BLaER1 (cell line): ENCODE measurements at regions not wholly inside any gene's neighbourhood (a gene's known extent, or its start where the extent isn't known, plus 50 kb on each side); places are given as distances from the start of the nearest gene placed in this dataset.

Experiments used
- H3K27ac ChIP-seq: shearing (Covaris generic); formaldehyde crosslinking; 2 replicates; pipeline ENCODE4 v1.8.1; 2022
- H3K27me3 ChIP-seq: shearing (Covaris generic); formaldehyde crosslinking; 2 replicates; pipeline ENCODE4 v1.8.1; 2022
- H3K36me3 ChIP-seq: shearing (Covaris generic); formaldehyde crosslinking; 2 replicates; pipeline ENCODE4 v1.8.1; 2022
- H3K4me1 ChIP-seq: shearing (Covaris generic); formaldehyde crosslinking; 2 replicates; pipeline ENCODE4 v1.8.1; 2022
- H3K4me2 ChIP-seq: shearing (Covaris generic); formaldehyde crosslinking; 2 replicates; pipeline ENCODE4 v1.8.1; 2022
- H3K4me3 ChIP-seq: shearing (Covaris generic); formaldehyde crosslinking; 2 replicates; pipeline ENCODE4 v1.8.1; 2022
- H3K9ac ChIP-seq: shearing (Covaris generic); formaldehyde crosslinking; 2 replicates; pipeline ENCODE4 v1.8.1; 2022
- H3K9me3 ChIP-seq: shearing (Covaris generic); formaldehyde crosslinking; 2 replicates; pipeline ENCODE4 v1.8.1; 2022
- H4K20me1 ChIP-seq: shearing (Covaris generic); formaldehyde crosslinking; 2 replicates; pipeline ENCODE4 v1.8.1; 2022
- Cebpa-rat ChIP-seq: shearing (Covaris generic); IDR thresholded peaks from 2 replicates; pipeline ENCODE4 v1.8.1; 2022

GRCh38 chr12:89928467-89928866 lies 219.8 kb upstream of the ATP2B1 start:
- peaks cover 16% of the 10 kb centered on the region for H3K4me1 ChIP-seq
- no peak for TF ChIP-seq Cebpa-rat
- H3K36me3 ChIP-seq: no peaks in the 10 kb centered on the region
- H4K20me1 ChIP-seq: no peaks in the 10 kb centered on the region
- H3K27me3 ChIP-seq: no peaks in the 10 kb centered on the region
- H3K4me2 ChIP-seq: no peak overlapping the region
- no peak overlapping the region for H3K4me3 ChIP-seq
- H3K9ac ChIP-seq: no peak overlapping the region
- no peaks in the 10 kb centered on the region for H3K9me3 ChIP-seq
- H3K27ac ChIP-seq: no peak overlapping the region

- Histone ChIP-seq H3K36me3 (no peaks in the 10 kb centered on the region), H3K4me3 (no peak overlapping the region), H3K27me3 (no peaks in the 10 kb centered on the region), H3K27ac (peak overlapping the region; percentile 12; the same call in 1 of the 2 replicates), H3K9me3 (no peaks in the 10 kb centered on the region), H3K4me1 (peaks cover 16% of the 10 kb centered on the region), H3K4me2 (peak overlapping the region; percentile 56), H3K9ac (no peak overlapping the region), H4K20me1 (no peaks in the 10 kb centered on the region)
- TF ChIP-seq Cebpa-rat: no peak
Observed at GRCh38 chr12:89927226-89927698, 218.6 kb upstream of the ATP2B1 start.

GRCh38 chr12:89924191-89924590 lies 215.6 kb upstream of the ATP2B1 start:
- Histone ChIP-seq H3K4me2 (no peak overlapping the region), H3K9me3 (no peaks in the 10 kb centered on the region), H3K27me3 (no peaks in the 10 kb centered on the region), H4K20me1 (no peaks in the 10 kb centered on the region), H3K4me3 (no peak overlapping the region), H3K9ac (no peak overlapping the region), H3K27ac (no peak overlapping the region), H3K4me1 (peaks cover 16% of the 10 kb centered on the region), H3K36me3 (no peaks in the 10 kb centered on the region)
- TF ChIP-seq Cebpa-rat: no peak

GRCh38 chr12:89923091-89923490 lies 214.5 kb upstream of the ATP2B1 start:
- Histone ChIP-seq H3K9ac (no peak overlapping the region), H3K4me2 (no peak overlapping the region), H4K20me1 (no peaks in the 10 kb centered on the region), H3K4me3 (no peak overlapping the region), H3K9me3 (no peaks in the 10 kb centered on the region), H3K27me3 (no peaks in the 10 kb centered on the region), H3K4me1 (peaks cover 16% of the 10 kb centered on the region), H3K36me3 (no peaks in the 10 kb centered on the region), H3K27ac (no peak overlapping the region)
- no peak for TF ChIP-seq Cebpa-rat

- H3K4me1 ChIP-seq: no peaks in the 10 kb centered on the region
Observed at GRCh38 chr12:89920866-89921265, 212.2 kb upstream of the ATP2B1 start.

GRCh38 chr12:89919241-89919906 lies 210.7 kb upstream of the ATP2B1 start:
- Histone ChIP-seq H3K36me3 (no peaks in the 10 kb centered on the region), H3K4me1 (no peaks in the 10 kb centered on the region), H3K9me3 (no peaks in the 10 kb centered on the region), H3K27ac (no peak overlapping the region), H3K4me3 (no peak overlapping the region), H3K4me2 (no peak overlapping the region), H3K9ac (no peak overlapping the region), H4K20me1 (no peaks in the 10 kb centered on the region), H3K27me3 (no peaks in the 10 kb centered on the region)
- no peak for TF ChIP-seq Cebpa-rat

More at GRCh38 chr12:89920866-89921265, 212.2 kb upstream of the ATP2B1 start:
- H3K27me3 ChIP-seq: no peaks in the 10 kb centered on the region
- no peak overlapping the region for H3K27ac ChIP-seq
- H3K4me3 ChIP-seq: no peak overlapping the region
- no peak overlapping the region for H3K9ac ChIP-seq
- no peaks in the 10 kb centered on the region for H4K20me1 ChIP-seq
- H3K4me2 ChIP-seq: no peak overlapping the region
- no peaks in the 10 kb centered on the region for H3K9me3 ChIP-seq
- TF ChIP-seq Cebpa-rat: no peak
- no peaks in the 10 kb centered on the region for H3K36me3 ChIP-seq

- no peak for TF ChIP-seq Cebpa-rat
- Histone ChIP-seq H3K4me1 (no peaks in the 10 kb centered on the region), H3K9me3 (no peaks in the 10 kb centered on the region), H3K36me3 (no peaks in the 10 kb centered on the region), H3K27ac (no peak overlapping the region), H3K4me3 (no peak overlapping the region), H4K20me1 (no peaks in the 10 kb centered on the region), H3K27me3 (no peaks in the 10 kb centered on the region), H3K9ac (no peak overlapping the region), H3K4me2 (no peak overlapping the region)
Observed at GRCh38 chr12:89918172-89918846, 209.7 kb upstream of the ATP2B1 start.

- H3K27me3 ChIP-seq: no peaks in the 10 kb centered on the region
Observed at GRCh38 chr12:89909753-89910152, 201.1 kb upstream of the ATP2B1 start.

GRCh38 chr12:89907659-89908058 lies 199.0 kb upstream of the ATP2B1 start:
- no peaks in the 10 kb centered on the region for H3K36me3 ChIP-seq
- no peak overlapping the region for H3K9ac ChIP-seq
- H3K27me3 ChIP-seq: no peaks in the 10 kb centered on the region
- H4K20me1 ChIP-seq: no peaks in the 10 kb centered on the region
- no peaks in the 10 kb centered on the region; the same call in 1 of the 2 replicates for H3K9me3 ChIP-seq
- H3K27ac ChIP-seq: no peak overlapping the region
- H3K4me2 ChIP-seq: no peak overlapping the region
- no peaks in the 10 kb centered on the region for H3K4me1 ChIP-seq
- no peak for TF ChIP-seq Cebpa-rat
- H3K4me3 ChIP-seq: no peak overlapping the region

More at GRCh38 chr12:89909753-89910152, 201.1 kb upstream of the ATP2B1 start:
- Histone ChIP-seq H4K20me1 (no peaks in the 10 kb centered on the region), H3K27ac (no peak overlapping the region), H3K9me3 (no peaks in the 10 kb centered on the region; the same call in 1 of the 2 replicates), H3K9ac (no peak overlapping the region), H3K4me1 (no peaks in the 10 kb centered on the region), H3K4me2 (no peak overlapping the region), H3K4me3 (no peak overlapping the region), H3K36me3 (no peaks in the 10 kb centered on the region)
- TF ChIP-seq Cebpa-rat: no peak

GRCh38 chr12:89906824-89907223 lies 198.2 kb upstream of the ATP2B1 start:
- no peak overlapping the region for H3K4me2 ChIP-seq
- no peaks in the 10 kb centered on the region for H3K36me3 ChIP-seq
- H3K4me1 ChIP-seq: no peaks in the 10 kb centered on the region
- H3K27me3 ChIP-seq: no peaks in the 10 kb centered on the region
- no peaks in the 10 kb centered on the region for H3K9me3 ChIP-seq
- H3K4me3 ChIP-seq: no peak overlapping the region
- TF ChIP-seq Cebpa-rat: no peak
- no peak overlapping the region for H3K9ac ChIP-seq
- no peak overlapping the region for H3K27ac ChIP-seq
- H4K20me1 ChIP-seq: no peaks in the 10 kb centered on the region
